AG20443 (cell line): ENCODE measurements at regions not wholly inside any gene's neighbourhood (a gene's known extent, or its start where the extent isn't known, plus 50 kb on each side); places are given as distances from the start of the nearest gene placed in this dataset.
A peak's percentile ranks its signal among the peaks of the same experiment; 100 is the strongest.

Experiments
- DNase-seq: peaks from one replicate; pipeline ENCODE4 v3.0.0; 2012; ENCODE audit warnings: low spot score, mixed read lengths

GRCh38 chr12:18899678-18900317, 161.9 kb downstream of the CAPZA3 start:
- DNase-seq: no peak

DNA sequence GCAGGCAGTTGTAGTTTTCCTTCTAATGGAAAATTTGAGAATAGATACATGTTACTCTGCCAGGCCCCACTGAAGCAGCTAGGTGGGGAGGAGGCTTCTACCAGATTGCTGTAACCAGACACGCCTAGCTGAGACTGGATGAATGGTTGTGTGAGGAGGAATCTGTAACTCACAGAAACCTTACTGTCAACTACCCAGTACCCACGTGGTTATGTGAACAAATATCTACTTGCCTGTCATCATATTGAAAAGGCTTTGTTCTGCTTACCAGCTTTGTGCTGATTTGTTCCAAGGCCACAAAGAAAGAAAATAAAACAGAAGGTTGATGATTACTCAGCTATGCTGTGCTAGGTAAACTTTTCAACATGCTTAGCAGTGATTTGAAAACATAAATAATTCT, 167.2 kb downstream of the CAPZA3 start:
- DNase-seq: no peak

DNA sequence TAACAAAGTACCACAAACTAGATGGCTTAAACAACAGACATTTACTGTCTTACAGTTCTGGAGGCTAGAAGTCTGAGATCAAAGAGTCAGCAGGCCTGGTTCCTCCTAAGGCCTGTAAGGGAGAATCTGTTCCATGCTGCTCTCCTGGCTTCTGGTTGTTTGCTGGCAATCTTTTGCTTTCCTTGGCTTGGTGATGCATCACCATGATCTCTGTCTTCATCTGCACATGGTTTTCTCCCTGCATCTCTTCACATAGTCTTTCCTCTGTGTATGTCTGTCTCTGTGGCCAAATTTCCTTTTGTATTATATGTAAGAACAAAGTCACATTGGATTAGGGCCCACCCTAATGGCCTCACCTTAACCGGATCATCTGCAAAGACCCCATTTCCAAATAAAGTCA, 168.5 kb downstream of the CAPZA3 start:
- DNase-seq: no peak

GRCh38 chr12:18907127-18907526, 169.2 kb downstream of the CAPZA3 start:
- DNase-seq: no peak

GRCh38 chr12:18907728-18908127, 169.8 kb downstream of the CAPZA3 start:
- no peak for DNase-seq

DNA sequence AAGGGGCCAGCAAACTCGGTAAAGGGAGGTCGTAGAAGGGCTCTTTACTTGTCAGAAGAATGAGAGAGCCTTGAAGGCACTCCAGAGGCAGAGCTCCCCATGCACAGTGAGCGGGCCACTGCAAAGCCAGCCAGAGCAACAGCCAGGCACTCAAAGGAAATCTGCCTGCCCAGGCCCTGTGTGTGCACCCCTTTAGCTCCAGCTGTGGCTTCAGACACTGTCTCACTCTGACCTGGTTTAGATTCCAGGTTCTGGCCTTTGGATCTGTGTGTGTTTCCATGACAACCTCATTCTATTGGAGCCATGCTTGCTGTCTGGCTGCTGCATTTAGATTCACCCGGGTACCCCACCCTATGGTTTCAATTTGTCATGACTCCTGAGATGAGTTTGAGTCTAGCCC, 170.3 kb downstream of the CAPZA3 start:
- DNase-seq: no peak

DNA sequence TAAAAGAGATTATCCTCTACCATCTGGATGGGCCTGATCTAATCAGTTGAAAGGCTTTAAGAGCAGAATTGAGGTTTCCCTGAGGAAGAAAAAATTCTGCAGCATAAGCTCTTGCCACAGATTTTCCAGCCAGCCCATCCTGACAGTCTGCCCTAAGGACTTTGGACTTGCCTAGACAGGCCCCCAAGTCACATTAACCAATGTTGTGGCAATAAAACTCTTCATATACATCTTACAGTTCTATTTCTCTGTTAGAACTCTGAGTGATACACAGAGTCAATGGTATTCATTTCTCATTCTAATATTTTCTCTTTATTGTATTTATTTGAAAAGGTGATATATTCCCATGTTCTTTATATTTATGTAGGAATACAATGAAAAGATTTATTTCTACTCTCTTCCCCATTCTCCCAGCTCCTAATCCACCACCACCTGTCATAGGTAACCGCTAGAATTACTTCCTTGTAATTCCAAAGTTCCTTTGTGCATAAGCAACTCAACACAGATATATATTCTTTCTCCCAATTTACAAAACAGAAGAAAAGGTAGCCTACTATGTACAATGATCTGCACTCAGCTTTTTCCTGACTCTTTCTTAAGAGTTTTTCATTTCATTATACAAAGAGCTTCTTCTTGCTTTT, 182.1 kb downstream of the CAPZA3 start:
- no peak for DNase-seq

- DNase-seq: no peak
These were observed 184.9 kb downstream of the CAPZA3 start for GRCh38 chr12:18922851-18923250.

DNA sequence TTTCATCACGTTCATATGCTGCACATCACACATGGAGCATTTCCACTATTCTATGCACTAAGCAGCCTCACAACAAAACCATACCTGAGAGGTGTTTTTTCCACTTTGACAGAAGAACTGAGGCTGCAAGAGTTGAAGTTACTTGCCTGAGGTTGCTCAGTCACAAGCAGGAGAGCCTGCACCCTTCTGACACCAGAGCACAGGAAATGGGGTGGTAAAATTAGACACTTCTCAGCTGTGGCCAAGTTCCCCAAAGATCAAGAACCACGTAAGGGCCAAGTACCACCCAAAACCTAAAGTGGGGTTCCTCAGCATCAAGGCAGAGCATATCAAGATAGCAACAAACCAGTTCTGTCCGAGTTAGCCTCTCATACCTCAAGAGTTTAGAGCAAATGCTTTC, 185.8 kb downstream of the CAPZA3 start:
- no peak for DNase-seq

DNA sequence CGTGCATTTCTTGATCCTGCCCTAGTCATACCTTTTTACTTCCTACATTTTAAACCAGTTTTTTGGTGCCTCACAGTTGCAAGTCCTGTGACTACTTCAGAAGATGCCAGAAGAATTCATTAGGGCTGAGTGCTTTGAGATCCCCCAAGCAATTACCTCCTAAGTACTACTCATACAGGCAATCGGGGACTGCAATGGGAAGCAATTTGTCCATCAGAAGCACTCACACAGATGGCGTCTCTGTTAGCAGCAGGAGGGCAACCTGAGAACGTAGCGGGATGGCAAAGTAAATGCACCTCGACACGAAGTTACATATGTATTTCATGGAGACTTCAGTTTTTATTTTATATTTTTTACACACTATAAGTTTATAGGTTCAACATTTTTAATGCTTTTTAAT, 188.3 kb downstream of the CAPZA3 start:
- DNase-seq: no peak

- no peak for DNase-seq
These were observed 194.3 kb downstream of the CAPZA3 start for GRCh38 chr12:18932211-18932610.

GRCh38 chr12:18932715-18933114, 194.8 kb downstream of the CAPZA3 start:
- peak; percentile 29 for DNase-seq

DNA sequence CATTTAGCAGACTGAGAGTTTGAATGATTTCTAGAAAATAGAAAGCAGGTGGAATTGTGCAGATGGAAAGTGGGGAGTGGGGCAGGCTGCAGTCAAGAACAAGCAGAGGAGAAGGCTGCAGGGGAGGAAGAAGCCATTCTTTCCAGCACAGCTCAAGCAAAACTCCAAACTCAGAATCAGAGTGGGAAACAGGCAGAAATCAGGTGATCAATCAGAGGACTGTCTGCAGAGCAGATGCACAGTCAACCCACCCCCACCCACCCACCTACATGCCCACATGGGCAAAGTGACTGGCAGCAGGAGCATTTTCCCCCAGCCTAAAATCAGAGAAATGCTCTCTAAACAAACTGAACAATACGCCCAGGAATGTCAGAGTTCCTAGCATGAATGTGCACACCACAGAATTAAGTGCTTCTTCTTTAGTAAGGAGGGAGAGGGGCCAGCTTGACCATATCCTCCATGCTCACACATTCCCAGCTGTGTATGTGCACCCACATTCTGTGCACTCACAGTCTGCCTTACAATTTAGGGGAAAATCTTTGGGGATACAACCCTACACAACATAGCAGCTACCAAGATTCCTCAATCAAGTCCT, 194.1 kb upstream of the PLEKHA5 start:
- DNase-seq: no peak

DNA sequence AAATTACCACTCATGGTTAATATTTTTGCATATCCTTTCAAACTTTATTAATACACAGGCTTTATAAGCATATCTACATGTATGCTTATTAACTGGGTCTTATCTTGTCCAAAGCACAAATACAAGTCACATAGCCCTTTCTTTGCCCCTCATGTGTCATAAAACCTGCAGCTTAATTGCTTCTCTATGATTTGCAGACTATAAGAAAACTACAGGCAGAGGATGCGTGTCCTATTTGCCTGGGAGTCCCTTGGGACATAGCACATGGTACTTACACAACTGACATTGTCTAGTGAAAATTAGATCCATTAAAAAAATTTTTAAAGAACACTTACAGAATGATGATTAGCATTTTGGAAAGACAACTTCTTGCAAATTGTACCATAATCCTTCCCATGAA, 190.5 kb upstream of the PLEKHA5 start:
- DNase-seq: no peak

GRCh38 chr12:18942669-18943068, 186.9 kb upstream of the PLEKHA5 start:
- DNase-seq: no peak

- DNase-seq: no peak
These were observed 186.3 kb upstream of the PLEKHA5 start for GRCh38 chr12:18943200-18943599.

DNA sequence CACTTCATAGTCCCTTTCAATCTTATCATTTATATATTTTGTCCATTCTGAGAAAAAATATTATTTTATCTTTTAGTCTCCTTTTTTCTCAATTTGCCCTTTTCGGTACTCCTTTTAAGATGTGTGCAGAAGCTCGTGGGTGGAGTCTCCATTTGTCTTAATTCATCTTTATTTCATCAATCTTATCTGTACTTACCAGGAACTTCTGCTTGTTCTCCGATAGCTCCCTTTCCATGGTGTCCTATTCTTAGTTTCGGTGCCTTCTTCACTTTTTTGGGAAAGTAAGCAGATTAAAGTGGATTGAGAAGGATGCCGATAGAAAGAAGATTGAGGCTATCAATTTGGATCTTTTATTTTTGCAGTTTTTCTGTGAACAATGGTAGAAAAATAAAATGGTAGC, 183.4 kb upstream of the PLEKHA5 start:
- no peak for DNase-seq

DNA sequence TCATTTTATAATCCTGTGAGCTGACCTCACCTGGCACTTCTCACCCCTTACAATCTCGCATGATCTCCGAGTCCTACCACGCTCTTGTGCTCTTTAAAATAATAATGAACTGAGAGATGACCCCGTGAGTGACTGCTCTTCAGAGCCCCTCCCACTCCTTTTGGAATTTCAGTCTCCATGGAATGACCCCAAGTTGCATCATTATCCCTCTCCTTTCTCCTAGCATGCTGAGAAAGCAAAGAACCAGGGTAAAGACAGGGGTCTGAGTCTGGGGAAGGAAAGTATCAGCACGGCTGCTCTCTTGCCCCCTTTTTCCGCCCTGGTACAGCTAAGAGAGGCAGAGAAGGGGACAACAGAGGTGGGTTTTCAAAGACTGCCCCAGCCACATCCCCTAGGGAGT, 178.3 kb upstream of the PLEKHA5 start:
- no peak for DNase-seq

- no peak for DNase-seq
These were observed 176.0 kb upstream of the PLEKHA5 start for GRCh38 chr12:18953505-18953904.

DNA sequence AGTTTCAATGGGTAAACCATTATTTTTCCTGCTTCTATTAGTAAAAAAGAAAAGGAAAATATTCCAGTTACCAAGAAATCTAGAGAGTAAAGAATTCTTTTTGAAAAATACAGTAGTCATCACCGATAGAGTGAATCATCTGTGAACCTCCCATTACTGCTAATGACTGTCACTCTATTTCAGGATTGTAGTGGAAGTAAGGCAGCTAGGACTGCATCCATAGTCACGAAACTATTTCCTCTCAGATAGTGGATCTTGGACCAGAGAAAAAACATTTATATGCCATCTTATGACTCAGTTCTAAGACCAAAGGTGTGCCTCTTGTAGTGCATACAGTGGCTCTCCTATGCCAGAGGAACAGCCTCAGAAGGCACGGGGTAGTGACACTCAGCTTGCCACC, 173.9 kb upstream of the PLEKHA5 start:
- peak; percentile 53 for DNase-seq

GRCh38 chr12:18965203-18965602, 164.3 kb upstream of the PLEKHA5 start:
- DNase-seq: no peak

DNA sequence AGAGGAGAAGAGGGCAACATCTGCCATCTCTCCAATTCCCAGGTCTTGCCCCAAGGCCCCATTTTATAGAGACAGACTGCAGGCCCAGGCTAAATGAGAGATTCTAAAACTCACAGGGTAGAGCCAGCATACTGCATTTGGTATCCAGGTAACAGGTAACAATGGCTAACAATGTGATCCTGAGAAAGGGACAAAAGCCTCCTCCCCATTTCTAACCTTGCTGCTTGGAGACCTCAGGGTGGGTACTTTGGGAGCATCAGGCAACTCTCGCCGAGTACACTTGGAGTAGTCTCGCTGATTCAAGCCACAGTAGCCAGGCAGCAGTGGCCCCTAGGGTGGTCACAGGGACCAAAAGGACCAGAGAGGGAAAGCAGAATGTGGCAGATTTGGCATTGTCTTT, 162.6 kb upstream of the PLEKHA5 start:
- no peak for DNase-seq

GRCh38 chr12:18967814-18968213, 161.7 kb upstream of the PLEKHA5 start:
- no peak for DNase-seq

GRCh38 chr12:18969512-18969911, 160.0 kb upstream of the PLEKHA5 start:
- no peak for DNase-seq
